ENCODE measurements at regions not wholly inside any gene's neighbourhood (a gene's known extent, or its start where the extent isn't known, plus 50 kb on each side); places are given as distances from the start of the nearest gene placed in this dataset.

GRCh38 chr3:73694983-73695757 lies 70.4 kb upstream of the PDZRN3 start:
- Histone ChIP-seq H3F3A (replicated peaks; ENCODE audit: insufficient read depth) (no peaks in the 10 kb centered on the region), H3K9me2 (no peaks in the 10 kb centered on the region), H3K79me2 (ENCODE audit: insufficient read depth) (no peaks in the 10 kb centered on the region), H3K27me3 (ENCODE audit: insufficient read depth) (no peaks in the 10 kb centered on the region), H4K20me1 (ENCODE audit: insufficient read depth) (no peaks in the 10 kb centered on the region), H3K4me1 (ENCODE audit: control insufficient read depth in 1 of 2, insufficient read depth in 2 of 2, low read depth in 1 of 2, low read length in 1 of 2) (no peaks in the 10 kb centered on the region; a peak in 1 of 4 replicates), H3K4me2 (no peak overlapping the region), H3K9ac (no peak overlapping the region), H3K4me3 (ENCODE audit: low read depth in 2 of 2, low read length in 1 of 2) (no peak overlapping the region), H3K27ac (ENCODE audit: low read depth in 2 of 2, low read length in 1 of 2) (no peak overlapping the region), H3K9me3 (no peaks in the 10 kb centered on the region), H2AFZ (ENCODE audit: low read depth) (no peak overlapping the region), H3K36me3 (replicated peaks in 1 of 2; ENCODE audit: control insufficient read depth in 1 of 2, insufficient read depth in 2 of 2, low read length in 1 of 2) (peaks cover 0 to 3% of the 10 kb centered on the region in 2 experiments)
- CTCF ChIA-PET: no interaction called here
- POLR2A ChIA-PET: no interaction called here
- WGBS (ENCODE audit: low lambda C conversion rate): 56% methylated on average over 1 of the region's 1 CpG
- TF ChIP-seq JUND (IDR thresholded peaks at IDR 0.05) (no peak), GABPA (IDR thresholded peaks at IDR 0.05; ENCODE audit: low read depth) (no peak), TCF12 (IDR thresholded peaks at IDR 0.05) (no peak), SIN3A (IDR thresholded peaks at IDR 0.05; ENCODE audit: borderline replicate concordance, low read depth, low read length) (no peak), NFIC (IDR thresholded peaks at IDR 0.05; ENCODE audit: borderline replicate concordance) (no peak), SMC3 (IDR thresholded peaks at IDR 0.05; ENCODE audit: low read depth, low read length) (no peak), MAX (IDR thresholded peaks at IDR 0.05; ENCODE audit: low read depth) (no peak), CHD2 (IDR thresholded peaks at IDR 0.05; ENCODE audit: low read length, partially characterized antibody) (no peak), GATA2 (CRISPR knock-in tag; IDR thresholded peaks at IDR 0.05) (no peak), EP300 (IDR thresholded peaks at IDR 0.05; ENCODE audit: borderline replicate concordance in 1 of 2, low read depth in 1 of 2, low read length in 1 of 2) (no peak), TEAD4 (IDR thresholded peaks at IDR 0.05; ENCODE audit: borderline replicate concordance, insufficient read depth) (no peak), RFX5 (IDR thresholded peaks at IDR 0.05; ENCODE audit: low read length) (no peak), REST (IDR thresholded peaks at IDR 0.05; ENCODE audit: low read depth, low read length) (no peak), FOSL2 (IDR thresholded peaks at IDR 0.05; ENCODE audit: borderline replicate concordance, low read depth) (no peak), USF2 (IDR thresholded peaks at IDR 0.05; ENCODE audit: borderline replicate concordance, low read depth, low read length) (no peak), FOXJ3 (CRISPR knock-in tag; IDR thresholded peaks at IDR 0.05) (no peak), RAD21 (IDR thresholded peaks at IDR 0.05; ENCODE audit: low read length) (no peak), ZBTB33 (IDR thresholded peaks at IDR 0.05; ENCODE audit: borderline replicate concordance, low read depth) (no peak)
- DNase-seq: no peak
